ENCODE measurements at regions not wholly inside any gene's neighbourhood (a gene's known extent, or its start where the extent isn't known, plus 50 kb on each side); places are given as distances from the start of the nearest gene placed in this dataset.
"Not testable (repeated sequence)": the region's sequence is repeated elsewhere in the genome, so short reads cannot be mapped to it uniquely, and the experiment has no call there.

- no peak overlapping the region for H3K4me3 ChIP-seq (ENCODE audit: low read depth, low read length)
- TF ChIP-seq CTCF (IDR thresholded peaks at IDR 0.05; ENCODE audit: borderline replicate concordance, insufficient read depth, low read depth, low read length): no peak
Measured at GRCh38 chr2:176574484-176575236, 305.4 kb downstream of the MTX2 start.

- H3K4me3 ChIP-seq (ENCODE audit: low read depth, low read length): no peak overlapping the region
- no peak for TF ChIP-seq CTCF (IDR thresholded peaks at IDR 0.05; ENCODE audit: borderline replicate concordance, insufficient read depth, low read depth, low read length)
Measured at GRCh38 chr2:176575237-176575744, 306.0 kb downstream of the MTX2 start.

- no peak for TF ChIP-seq CTCF (IDR thresholded peaks at IDR 0.05; ENCODE audit: borderline replicate concordance, insufficient read depth, low read depth, low read length)
- no peak overlapping the region for H3K4me3 ChIP-seq (ENCODE audit: low read depth, low read length)
Measured at GRCh38 chr2:176577054-176577453, 307.8 kb downstream of the MTX2 start.

- not testable (repeated sequence) for H3K4me3 ChIP-seq (ENCODE audit: low read depth, low read length)
Measured at GRCh38 chr2:176578292-176578691, 309.1 kb downstream of the MTX2 start.

- no peak for TF ChIP-seq CTCF (IDR thresholded peaks at IDR 0.05; ENCODE audit: borderline replicate concordance, insufficient read depth, low read depth, low read length)
- H3K4me3 ChIP-seq (ENCODE audit: low read depth, low read length): no peak overlapping the region
Measured at GRCh38 chr2:176579608-176580007, 310.4 kb downstream of the MTX2 start.

- H3K4me3 ChIP-seq (ENCODE audit: low read depth, low read length): no peak overlapping the region
- no peak for TF ChIP-seq CTCF (IDR thresholded peaks at IDR 0.05; ENCODE audit: borderline replicate concordance, insufficient read depth, low read depth, low read length)
Measured at GRCh38 chr2:176581557-176582165, 312.4 kb downstream of the MTX2 start.

GRCh38 chr2:176582176-176582575 is 312.9 kb downstream of the MTX2 start:
- no peak for TF ChIP-seq CTCF (IDR thresholded peaks at IDR 0.05; ENCODE audit: borderline replicate concordance, insufficient read depth, low read depth, low read length)
- no peak overlapping the region for H3K4me3 ChIP-seq (ENCODE audit: low read depth, low read length)

All from GM12875 (cell line).